Activated CD8-positive, alpha-beta memory T cell treated with anti-CD3 and anti-CD28 coated beads, Interleukin-2, amount 50 U/mL, for 24 hours (primary cell): ENCODE measurements at regions not wholly inside any gene's neighbourhood (a gene's known extent, or its start where the extent isn't known, plus 50 kb on each side); places are given as distances from the start of the nearest gene placed in this dataset.

Experiments
- DNase-seq: peaks from one replicate; pipeline ENCODE4 v3.0.0-alpha.2; 2020; ENCODE audit errors: extremely low read depth

DNA sequence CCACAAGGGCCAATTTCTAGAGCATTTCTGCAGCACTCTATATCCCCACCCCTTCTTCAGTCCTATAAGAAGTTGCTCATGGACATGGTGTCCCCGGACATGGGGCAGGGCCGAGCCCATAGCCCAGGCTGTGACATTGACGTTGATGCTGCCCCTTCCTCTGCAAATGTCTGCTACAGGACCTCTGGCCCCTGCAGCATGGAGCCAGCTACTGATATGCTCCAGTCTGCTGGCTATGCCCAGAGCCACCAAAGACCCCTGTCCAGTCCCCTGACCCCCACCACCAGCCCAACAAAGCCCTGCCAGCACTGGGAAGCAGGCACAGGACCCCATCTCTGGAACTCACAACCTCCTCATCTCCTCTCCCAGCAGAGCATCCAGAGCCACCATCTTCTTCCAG is 120.1 kb upstream of the SMAD3 start:
- no peak for DNase-seq

DNA sequence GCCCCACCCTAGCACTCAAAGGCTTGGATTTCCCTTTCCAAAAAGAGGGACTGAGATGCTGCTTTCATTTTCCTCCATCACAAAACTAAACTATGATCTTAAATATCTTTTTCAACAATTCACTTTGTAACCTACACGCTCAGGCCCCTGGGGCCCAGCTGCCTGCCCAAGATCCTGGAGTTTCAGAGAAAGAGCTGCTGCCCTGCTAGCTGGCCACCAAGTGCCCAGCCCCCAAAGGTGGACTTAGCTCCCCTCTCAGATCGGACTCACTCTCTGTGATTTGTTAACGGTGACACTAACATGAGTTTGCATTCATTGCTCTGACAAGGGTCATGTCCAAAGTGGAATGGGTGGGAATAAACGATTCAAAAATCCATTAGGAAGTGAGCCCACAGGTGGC is 119.6 kb upstream of the SMAD3 start:
- DNase-seq, result no peak

DNA sequence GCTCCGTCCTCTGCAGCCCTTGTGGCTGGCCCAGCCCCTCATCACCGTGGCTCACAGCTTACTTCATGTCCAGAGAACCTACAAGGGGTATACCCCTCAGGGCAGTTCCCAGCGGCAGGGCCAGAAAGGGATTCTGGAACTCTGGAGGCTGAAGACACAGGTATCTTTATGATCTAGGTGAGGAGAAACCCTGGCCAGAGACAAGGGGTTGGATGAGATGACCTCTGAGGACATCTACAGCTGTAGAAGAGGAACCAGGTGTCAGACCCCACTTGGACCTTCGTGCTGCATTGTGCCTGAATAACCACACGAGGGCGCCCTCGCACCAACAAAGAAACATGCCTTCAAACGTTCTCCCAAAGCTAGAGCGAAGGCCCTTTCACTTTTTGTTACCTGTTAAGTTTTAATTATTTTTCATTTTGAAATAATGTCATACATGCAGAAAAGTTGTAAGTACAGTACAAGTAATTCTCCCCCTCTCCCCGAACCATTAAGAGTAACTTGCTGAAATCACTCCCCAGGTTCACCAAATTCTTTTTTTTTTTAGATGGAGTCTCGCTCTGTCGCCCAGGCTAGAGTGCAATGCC is 118.7 kb upstream of the SMAD3 start:
- peak; percentile 38 for DNase-seq

DNA sequence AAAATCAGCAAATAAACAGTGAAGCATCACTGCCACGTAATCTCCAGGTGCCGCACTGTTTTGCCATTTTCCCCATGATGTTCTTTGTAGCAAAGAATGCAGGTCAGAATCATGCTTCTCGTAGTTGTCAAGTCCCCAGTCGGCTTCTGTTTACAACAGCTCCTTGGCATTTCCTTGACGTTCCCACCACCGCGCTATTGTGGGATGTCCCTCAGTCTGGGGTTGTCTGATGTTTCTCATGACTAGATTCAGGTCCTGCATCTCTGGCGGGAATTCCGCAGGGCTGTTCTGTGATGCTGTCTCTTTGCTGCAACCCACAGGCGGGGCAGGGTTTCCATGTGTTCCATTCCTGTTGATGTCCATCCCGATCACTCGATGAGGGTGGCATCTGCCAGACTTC is 117.9 kb upstream of the SMAD3 start:
- no peak for DNase-seq

DNA sequence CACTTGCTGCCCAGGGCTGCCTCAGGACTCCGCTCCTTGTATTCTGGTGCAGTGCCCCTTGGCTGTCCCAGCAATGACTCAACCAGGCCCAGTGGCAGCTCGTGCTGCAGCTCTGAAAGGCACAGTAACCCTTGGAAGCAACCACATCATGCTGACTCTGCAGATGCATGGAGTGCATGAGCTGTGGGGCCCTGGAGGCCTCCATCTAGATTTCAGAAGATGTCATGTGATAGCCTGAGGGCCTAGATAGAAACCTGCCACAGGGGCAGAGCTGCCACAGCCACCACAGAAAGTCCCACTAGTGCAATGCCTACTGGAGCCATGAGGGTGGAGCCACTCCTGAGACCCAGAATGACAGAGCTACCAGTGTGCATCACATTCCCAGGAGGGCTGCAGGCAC is 117.1 kb upstream of the SMAD3 start:
- no peak for DNase-seq

DNA sequence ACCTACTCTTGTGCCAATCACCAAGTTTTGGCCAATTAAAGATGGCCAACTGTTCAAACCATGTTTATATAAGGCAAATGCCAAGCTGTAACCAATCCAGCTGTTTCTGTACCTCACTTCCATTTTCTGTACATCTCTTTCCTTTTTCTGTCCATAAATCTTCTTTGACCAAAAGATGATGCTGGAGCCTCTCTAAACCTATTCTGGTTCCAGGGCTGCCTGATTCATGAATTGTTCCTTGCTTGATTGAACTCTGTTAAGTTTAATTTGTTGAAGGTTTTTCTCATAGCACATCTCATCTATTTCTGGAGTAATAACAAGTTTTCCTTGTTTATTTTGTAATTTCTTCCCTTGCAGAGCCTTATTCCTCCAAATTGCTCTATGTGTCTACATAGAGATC is 115.3 kb upstream of the SMAD3 start:
- no peak for DNase-seq

DNA sequence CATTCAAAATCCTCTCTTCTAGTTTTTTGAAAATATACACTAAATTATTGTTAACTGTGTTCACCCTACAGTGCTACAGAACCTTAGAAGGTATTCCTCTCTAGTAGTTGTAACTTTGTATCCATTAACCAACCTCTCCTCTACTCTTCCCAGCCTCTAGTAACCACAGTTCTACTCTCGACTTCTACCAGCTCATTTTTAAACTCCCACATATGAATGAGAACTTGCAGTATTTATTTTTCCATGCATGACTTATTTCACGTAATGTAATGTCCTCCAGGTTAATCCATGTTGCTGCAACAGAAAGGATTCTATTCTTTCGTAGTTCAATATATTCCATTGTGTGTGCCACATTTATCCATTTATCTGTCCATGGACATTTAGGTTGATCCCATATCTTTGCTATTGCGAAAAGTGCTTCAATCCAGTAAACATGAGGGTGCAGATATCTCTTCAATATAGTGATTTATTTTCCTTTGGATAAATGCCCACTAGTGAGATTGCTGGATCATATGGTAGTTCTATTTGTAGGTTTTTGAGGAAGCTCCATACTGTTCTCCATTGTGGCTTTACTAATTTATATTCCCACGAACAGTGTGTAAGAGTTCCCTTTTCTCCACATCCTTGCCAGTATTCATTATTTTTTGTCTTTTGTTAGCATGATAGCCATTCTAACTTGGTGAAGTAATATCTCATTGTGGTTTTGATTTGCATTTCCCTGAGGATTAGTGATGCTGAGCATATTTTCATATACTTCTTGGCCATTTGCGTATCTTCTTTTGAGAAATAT is 113.7 kb upstream of the SMAD3 start:
- DNase-seq, result no peak

DNA sequence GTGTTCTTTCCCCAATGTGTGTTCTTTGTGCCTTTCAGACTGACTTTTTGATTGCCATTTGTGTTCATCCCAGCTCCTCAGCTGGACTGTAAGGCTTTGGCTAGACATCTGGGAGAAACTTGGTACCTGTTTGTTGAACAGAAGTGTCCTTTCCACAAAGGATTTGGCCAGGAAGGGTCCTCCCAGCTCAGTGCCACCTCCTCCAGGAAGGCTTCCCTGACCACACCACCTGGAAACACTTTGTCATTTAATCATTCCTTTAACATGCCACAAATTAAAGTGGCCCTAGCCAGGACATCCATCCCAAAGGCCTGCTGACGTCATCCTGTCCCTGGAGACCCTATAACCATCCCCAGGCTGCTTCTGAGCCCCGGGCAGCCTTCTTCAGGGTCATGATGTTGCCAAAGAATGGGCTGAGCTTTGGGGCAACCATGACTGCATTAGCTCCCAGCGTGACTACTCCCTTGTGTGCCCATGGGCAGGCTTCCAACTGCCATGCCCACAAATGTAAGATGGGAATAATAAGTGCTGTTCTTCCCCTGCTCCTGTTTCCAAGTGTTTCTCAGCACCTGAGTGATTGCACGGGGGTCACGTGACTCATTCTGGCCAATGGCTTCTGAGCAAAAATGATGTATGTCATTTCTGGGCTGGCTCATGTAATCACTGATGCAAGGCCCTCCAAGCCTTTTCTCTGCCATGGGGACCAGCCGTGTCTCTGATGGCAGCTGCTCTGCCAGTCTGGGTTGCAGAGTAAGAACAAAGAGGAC is 112.5 kb upstream of the SMAD3 start:
- DNase-seq, result no peak

DNA sequence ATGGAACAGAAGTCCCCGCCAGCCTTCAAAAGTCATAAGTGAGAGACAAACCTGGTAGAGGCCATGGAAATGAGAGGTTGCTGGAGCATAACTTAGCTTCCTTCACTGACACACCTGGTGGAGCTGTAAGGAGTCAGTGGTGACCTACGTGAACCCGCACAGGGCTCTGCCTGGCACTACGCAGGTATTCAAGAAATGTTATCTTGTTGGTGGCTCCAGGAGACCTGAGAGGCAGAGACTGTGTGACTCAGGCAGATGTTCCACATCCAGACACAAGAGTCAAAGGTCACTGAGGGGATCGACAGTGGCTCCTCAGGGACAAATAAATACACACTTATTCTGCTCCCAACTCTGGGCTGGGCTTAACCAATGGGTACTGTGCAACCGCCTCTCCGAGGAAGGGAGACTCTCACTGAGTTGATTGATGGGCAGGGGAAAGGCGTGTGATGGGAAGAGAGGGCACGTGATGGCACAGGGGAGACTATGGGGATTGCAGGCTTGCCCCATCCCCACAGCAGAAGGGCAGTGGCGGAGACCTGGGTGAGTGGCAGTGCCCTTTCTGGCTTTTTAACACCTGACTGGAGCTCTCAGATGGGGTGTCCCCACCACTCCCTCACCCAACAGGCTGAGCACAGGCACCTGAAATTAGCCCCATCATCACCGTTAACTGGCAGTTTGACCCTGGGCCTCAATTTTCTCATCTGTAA is 111.7 kb upstream of the SMAD3 start:
- no peak for DNase-seq

DNA sequence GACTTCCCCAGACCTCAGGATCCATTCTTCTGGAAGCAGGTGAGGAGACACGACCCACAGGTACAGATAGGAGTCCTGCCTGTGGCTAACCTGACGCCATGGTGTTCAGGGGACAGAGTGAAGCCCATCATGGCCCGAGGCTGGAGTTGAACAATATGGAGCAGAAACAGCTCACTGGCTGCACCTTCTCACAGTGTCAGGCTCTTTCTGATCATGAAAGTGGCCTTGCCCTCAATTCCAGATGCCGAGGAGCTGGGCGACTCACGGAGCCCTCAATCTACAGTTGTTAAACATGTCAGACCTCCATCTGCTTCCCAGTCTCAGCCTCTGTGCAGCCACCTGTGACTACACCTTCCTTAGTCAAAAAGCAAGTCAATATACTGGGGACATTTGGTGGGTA is 110.8 kb upstream of the SMAD3 start:
- DNase-seq, result no peak

DNA sequence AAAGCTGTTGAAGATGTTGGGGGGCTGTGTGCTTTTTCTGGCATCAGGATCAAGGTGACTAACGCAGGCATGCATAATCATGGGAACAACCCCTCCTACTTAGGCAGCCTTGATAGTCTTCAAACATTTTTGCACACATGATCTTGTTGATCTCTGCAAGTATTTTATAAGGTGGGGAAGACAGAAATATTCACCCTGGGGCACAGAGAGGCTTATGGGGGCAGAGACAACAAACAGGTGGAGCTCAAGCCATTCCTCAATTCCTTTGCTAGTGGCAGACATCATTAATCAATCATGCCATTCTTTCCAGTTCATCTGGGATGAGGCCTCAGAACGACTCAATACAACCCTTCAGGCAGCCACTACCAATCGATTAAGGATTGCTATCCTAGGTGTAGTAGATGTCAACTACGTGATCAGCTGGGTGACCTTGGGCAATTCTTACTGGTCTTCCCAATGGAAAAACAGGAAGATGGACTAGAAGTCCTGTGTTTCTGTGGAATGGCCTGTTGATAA is 110.3 kb upstream of the SMAD3 start:
- no peak for DNase-seq

DNA sequence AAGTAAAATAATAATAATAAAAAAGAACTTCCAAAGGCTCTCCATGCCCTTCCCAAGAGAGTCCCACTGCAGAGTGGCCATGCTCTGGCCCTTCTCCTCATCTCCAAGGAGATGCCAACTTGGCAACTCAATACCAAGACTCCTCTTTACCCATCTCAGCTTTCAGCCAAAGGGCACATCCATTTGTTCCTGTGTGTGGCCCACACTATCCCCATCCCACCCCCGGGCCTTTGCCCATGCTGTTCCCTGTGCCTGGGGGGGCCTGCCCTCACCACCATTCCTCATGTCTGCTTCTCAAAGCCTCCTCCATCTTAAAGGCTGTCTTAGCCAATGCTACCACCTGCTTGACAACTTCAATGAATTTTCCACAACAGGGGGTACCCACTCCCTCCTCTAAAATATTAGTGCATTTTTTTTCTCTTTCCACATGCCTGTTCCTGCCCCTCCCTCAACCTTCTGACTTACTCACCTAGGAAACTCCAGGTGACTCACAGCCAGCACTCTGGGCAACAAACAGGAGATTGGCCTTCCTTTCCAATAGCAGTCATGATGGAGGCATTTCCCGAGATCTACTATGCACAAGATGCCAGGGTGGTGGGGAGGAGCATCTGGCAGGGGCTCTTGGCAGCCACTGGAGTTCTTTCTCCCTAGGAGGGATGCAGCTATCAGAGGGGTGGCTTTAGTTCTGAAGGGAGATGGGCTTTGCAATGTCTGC is 109.4 kb upstream of the SMAD3 start:
- DNase-seq, result no peak

DNA sequence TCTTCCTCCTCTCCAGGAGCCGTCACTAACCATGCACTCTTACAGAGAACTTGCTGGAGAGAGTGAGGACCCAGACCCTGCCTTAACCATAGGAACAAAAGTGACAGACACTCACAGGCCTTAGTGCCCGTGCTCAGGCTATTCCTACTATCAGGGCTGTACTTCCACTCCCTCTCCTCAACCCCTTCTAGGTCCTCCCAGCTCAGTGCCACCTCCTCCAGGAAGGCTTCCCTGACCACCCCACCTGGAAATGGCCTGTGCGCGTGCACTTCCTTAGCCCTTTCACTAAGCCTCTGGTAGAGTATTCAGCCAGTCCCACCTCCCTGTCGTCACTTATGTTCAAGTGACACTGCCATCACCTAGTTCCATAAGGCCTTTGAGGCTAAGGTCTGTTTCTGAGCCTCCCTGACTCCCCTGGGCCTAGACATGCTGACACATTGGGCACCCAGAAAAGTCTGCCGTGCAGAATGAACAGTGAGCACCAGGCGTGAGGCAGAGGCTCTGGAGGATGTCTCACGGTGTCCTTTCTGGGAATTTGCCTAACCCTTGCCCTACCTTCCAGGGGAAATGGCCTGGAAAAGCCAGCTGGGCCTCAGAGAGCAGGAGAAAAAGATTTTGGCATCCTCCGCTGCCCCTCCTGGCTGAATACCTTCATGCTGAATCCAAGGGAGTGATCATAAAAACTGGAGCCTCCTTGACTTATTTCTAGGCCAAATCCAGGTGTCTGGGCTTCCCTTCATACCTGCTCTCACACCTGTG is 108.6 kb upstream of the SMAD3 start:
- DNase-seq, result no peak

DNA sequence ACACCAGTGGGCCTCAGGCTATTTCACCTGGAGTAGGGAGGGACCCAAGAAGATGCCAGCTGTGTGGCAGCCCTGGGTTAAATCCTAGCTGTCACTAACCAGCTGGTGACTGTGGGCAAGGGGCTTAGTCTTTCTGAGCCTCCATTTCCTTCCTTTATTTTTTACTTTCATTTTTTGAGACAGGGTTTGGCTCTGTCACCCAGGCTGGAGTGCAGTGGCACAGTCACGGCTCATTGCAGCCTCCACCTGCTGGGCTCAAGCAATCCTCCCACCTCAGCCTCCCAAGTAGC is 108.0 kb upstream of the SMAD3 start:
- no peak for DNase-seq

DNA sequence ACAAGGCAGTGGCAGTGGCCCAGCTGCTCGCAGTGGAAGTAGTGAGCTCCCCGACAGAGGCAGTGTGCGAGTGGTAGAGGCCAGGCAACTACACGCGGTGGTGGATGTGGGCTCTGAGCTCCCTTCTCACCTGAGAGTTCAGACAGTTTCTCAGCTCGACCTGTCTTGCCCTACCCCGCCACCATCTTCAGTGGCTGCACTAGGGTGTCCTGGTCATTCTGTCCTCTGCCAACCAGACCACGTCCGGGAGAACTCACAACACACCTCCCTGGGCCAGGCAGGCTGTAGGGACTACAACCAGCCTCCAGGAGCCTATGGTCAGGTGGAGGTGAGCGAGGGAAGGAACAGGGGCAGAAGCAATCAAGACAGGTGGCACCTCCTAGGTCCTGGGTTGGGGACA is 106.3 kb upstream of the SMAD3 start:
- DNase-seq, result no peak

DNA sequence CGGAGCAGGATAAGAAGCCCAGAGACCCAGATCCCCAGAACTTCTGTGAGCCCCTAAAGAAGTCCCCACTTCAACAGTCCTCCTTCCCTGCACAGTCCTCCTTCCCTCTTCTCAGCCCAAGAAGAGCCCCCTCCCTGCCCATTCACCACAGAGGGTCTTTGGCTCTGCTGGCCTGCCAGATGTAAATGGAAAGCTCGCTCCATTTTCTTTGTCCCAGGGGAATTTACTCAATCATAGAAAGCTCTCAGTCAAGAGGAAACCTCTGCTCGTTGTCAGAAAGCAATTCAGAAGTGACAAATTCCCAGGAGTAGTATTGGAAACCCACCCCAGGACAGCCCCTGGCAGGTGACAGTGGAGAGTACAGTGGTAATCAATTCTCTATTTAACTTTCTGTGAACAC is 105.5 kb upstream of the SMAD3 start:
- DNase-seq, result no peak

DNA sequence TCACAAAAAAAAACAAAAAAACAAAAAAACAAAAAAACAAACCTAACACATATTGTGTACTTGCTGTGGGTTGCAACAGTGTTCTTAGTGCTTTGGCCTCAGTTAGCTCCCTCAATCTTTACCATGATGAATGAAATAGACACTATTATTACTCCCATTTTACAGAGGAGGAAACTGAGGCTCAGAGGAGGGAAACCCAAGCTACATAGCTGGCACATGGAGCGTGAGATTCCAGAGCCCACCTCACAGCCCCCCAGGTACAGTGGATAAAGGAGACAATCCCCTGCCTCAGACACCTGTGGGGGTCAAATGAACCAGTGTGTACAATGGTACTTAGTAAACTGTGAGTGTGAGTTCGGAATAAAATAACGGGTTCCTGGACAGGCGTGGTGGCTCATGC is 104.9 kb upstream of the SMAD3 start:
- DNase-seq, result no peak

DNA sequence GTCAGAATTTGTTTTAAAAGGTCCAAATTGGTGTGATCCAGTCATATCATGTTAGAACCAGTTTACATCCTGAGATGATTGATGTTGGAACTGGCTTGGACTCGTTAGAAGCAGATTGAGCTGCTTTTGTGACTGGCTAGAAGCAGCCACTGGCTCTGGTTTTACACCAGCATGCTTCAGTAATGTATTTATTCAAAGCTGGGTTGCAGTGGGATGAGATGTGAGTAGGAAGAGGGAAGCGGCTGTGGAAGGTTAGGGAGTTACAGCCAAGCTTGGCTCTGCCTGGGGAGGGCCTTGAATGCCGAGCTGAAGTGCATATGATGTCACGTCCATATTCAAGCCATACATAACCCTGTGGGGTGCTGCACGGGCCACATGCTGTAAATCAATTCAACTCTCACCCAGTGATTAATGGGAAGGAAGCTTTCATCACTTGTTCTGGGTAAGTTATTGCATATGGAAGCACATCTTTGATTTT is 104.0 kb upstream of the SMAD3 start:
- DNase-seq, result no peak

DNA sequence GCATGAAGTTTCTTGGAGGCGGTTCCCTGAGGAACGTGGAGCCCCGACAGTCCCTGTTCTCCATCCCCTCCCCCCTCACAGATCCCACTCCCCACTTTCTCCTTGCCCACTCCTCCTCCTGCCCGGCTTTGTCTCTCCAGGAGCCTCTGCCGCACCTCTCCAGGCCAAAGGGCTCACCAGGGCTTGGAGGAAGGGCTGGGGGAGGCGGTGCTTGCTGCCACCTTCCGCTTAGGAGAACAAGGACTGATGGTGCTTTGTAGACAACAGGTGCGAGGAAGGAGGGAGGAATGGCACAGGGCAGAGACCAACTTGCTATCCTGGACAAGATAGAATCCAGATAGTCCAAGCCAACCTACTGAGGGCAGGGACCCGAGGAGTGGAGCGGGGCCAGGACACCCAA is 103.5 kb upstream of the SMAD3 start:
- no peak for DNase-seq

DNA sequence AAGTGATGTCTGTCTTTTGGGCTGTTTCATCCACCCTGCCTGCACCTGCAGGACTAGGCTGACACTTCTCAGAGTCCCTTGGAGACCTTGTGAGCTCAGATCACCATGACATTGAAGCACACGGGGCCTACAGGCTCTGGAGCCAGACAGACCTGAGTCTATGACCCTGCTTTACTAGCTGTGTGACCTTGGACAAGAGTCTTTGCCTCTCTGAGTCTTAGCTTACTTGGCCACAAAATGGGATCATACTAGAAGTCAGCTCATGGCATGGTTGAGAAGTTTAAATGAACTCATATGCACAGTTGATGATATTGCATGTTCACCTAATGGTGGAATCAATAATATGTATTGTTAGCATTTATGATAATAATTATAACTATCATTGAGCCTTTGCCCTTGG is 102.9 kb upstream of the SMAD3 start:
- DNase-seq, result no peak

DNA sequence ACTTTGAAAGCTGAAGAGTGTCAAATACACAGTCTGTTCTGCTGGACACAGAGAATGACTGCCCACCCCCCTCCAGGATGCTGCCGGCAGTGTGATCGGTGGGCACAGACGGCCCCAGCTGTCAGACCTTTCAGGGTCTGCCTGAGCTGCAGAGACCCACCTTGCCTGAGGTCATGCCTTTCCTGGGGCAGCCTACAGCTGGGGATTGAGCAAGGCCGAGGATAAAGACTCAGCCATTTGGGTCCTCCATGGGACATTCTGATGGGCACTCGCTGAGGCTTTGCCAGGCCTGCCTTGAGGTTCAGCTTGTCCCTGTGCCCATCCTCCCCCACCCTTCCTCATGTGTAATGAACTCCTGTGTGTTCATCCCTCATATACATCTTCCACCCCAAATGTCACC is 102.3 kb upstream of the SMAD3 start:
- no peak for DNase-seq
